ENCODE measurements at regions not wholly inside any gene's neighbourhood (a gene's known extent, or its start where the extent isn't known, plus 50 kb on each side); places are given as distances from the start of the nearest gene placed in this dataset.

GRCh38 chr9:2955575-2955974, 111.7 kb upstream of the PUM3 start:
- DNase-seq, result no peak
- Histone ChIP-seq H3K27me3 (replicated peaks; ENCODE audit: control insufficient read depth, insufficient read depth, low read length) (no peaks in the 10 kb centered on the region; the same call in 1 of the 2 replicates), H3K4me3 (ENCODE audit: low read depth, low read length) (no peak overlapping the region), H3K4me1 (no peaks in the 10 kb centered on the region), H3K36me3 (ENCODE audit: control insufficient read depth, insufficient read depth, low read length) (no peaks in the 10 kb centered on the region), H3K9me3 (no peaks in the 10 kb centered on the region)
- Mint-ChIP-seq H3K27me3 (ENCODE audit: insufficient read depth, unreplicated experiment) (peaks cover 9% of the 10 kb centered on the region), H3K4me1 (ENCODE audit: low read depth, unreplicated experiment) (no peaks in the 10 kb centered on the region), H3K4me3 (ENCODE audit: unreplicated experiment) (no peak overlapping the region), H3K9me3 (ENCODE audit: unreplicated experiment) (no peaks in the 10 kb centered on the region), H3K36me3 (ENCODE audit: insufficient read depth, unreplicated experiment) (no peaks in the 10 kb centered on the region), H3K27ac (ENCODE audit: unreplicated experiment) (no peak overlapping the region)
- BruUV-seq (replicated peaks), result no TSS peak
- TF ChIP-seq, protein P1, sequence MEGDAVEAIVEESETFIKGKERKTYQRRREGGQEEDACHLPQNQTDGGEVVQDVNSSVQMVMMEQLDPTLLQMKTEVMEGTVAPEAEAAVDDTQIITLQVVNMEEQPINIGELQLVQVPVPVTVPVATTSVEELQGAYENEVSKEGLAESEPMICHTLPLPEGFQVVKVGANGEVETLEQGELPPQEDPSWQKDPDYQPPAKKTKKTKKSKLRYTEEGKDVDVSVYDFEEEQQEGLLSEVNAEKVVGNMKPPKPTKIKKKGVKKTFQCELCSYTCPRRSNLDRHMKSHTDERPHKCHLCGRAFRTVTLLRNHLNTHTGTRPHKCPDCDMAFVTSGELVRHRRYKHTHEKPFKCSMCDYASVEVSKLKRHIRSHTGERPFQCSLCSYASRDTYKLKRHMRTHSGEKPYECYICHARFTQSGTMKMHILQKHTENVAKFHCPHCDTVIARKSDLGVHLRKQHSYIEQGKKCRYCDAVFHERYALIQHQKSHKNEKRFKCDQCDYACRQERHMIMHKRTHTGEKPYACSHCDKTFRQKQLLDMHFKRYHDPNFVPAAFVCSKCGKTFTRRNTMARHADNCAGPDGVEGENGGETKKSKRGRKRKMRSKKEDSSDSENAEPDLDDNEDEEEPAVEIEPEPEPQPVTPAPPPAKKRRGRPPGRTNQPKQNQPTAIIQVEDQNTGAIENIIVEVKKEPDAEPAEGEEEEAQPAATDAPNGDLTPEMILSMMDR (IDR thresholded peaks at IDR 0.05; ENCODE audit: insufficient read depth in 1 of 2, low read depth in 1 of 2, low read length in 1 of 2, severe bottlenecking in 1 of 2, unreplicated experiment in 1 of 2), result no peak
- intact Hi-C loops (cut with micrococcal nuclease; ENCODE audit: unreplicated experiment), result loop anchor here (1.0 kb wide), 1 partner anchor 98 kb away; no protein-coding TSS in a partner anchor
- POLR2A ChIA-PET, result no interaction called here
- CTCF ChIA-PET, result no interaction called here

DNA sequence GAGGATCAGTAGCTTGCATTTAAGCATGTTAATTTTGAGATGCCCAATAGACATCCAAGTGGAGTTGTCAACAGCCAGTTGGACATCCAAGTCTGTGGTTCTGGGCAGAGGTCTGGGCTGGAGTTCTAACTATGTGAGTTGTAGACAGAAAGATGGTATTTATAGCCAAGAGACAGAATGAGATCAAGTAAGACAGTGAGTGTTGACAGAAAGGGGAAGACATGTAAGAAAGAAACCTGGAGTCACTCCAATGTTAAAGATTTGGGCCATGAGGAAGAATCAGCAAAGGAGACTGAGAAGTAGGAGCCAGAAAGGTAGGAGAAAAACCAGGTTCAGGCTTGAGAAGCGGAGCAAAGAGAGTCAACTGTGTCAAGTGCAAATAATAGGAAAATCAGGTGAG, 95.5 kb upstream of the PUM3 start:
- no peaks in the 10 kb centered on the region for H3K36me3 Mint-ChIP-seq (ENCODE audit: insufficient read depth, unreplicated experiment)
- H3K36me3 ChIP-seq (ENCODE audit: control insufficient read depth, insufficient read depth, low read length), result no peaks in the 10 kb centered on the region
- no peak overlapping the region for H3K4me3 Mint-ChIP-seq (ENCODE audit: unreplicated experiment)
- H3K27me3 Mint-ChIP-seq (ENCODE audit: insufficient read depth, unreplicated experiment), result peaks cover 29% of the 10 kb centered on the region
- ChIA-PET CTCF (no interaction called here), POLR2A (no interaction called here)
- no peak overlapping the region for H3K4me3 ChIP-seq (ENCODE audit: low read depth, low read length)
- H3K9me3 Mint-ChIP-seq (ENCODE audit: unreplicated experiment), result no peaks in the 10 kb centered on the region
- H3K9me3 ChIP-seq, result no peaks in the 10 kb centered on the region
- H3K4me1 ChIP-seq, result no peaks in the 10 kb centered on the region
- no peaks in the 10 kb centered on the region for H3K27me3 ChIP-seq (replicated peaks; ENCODE audit: control insufficient read depth, insufficient read depth, low read length)
- H3K27ac Mint-ChIP-seq (ENCODE audit: unreplicated experiment), result no peak overlapping the region
- H3K4me1 Mint-ChIP-seq (ENCODE audit: low read depth, unreplicated experiment), result no peaks in the 10 kb centered on the region
- no peak for DNase-seq
- TF ChIP-seq, protein P1 (IDR thresholded peaks at IDR 0.05; ENCODE audit: insufficient read depth in 1 of 2, low read depth in 1 of 2, low read length in 1 of 2, severe bottlenecking in 1 of 2, unreplicated experiment in 1 of 2), result no peak
- intact Hi-C loops (cut with micrococcal nuclease; ENCODE audit: unreplicated experiment), result no loop called here
- no TSS peak for BruUV-seq (replicated peaks)

DNA sequence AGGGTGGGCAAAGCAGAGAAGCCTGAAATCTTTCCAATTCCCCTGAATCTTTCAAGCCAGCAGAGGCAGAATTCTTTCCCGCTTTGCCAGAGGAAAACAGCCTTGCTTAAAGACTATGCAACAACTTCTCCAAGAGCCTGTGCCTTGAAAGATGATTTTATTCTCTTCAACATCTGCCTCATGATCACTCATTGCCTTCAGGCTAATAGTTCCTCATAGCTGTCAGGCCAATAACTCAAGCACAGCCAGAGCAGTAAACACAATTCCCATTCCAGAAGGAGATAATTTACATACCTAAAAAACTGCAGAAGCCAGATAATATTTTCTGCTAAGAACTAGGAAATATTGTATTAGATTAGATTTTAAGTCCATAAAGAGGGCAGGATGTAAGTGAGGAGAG, 92.3 kb upstream of the PUM3 start:
- CTCF ChIA-PET, result no interaction called here
- intact Hi-C loops (cut with micrococcal nuclease; ENCODE audit: unreplicated experiment), result no loop called here
- no TSS peak for BruUV-seq (replicated peaks)
- Mint-ChIP-seq H3K4me3 (ENCODE audit: unreplicated experiment) (no peak overlapping the region), H3K4me1 (ENCODE audit: low read depth, unreplicated experiment) (no peaks in the 10 kb centered on the region), H3K36me3 (ENCODE audit: insufficient read depth, unreplicated experiment) (no peaks in the 10 kb centered on the region), H3K9me3 (ENCODE audit: unreplicated experiment) (no peaks in the 10 kb centered on the region), H3K27ac (ENCODE audit: unreplicated experiment) (no peak overlapping the region), H3K27me3 (ENCODE audit: insufficient read depth, unreplicated experiment) (peaks cover 21% of the 10 kb centered on the region)
- H3K9me3 ChIP-seq, result no peaks in the 10 kb centered on the region
- no peaks in the 10 kb centered on the region for H3K4me1 ChIP-seq
- TF ChIP-seq, protein P1 (IDR thresholded peaks at IDR 0.05; ENCODE audit: insufficient read depth in 1 of 2, low read depth in 1 of 2, low read length in 1 of 2, severe bottlenecking in 1 of 2, unreplicated experiment in 1 of 2), result no peak
- H3K4me3 ChIP-seq (ENCODE audit: low read depth, low read length), result no peak overlapping the region
- no peaks in the 10 kb centered on the region for H3K36me3 ChIP-seq (ENCODE audit: control insufficient read depth, insufficient read depth, low read length)
- no peaks in the 10 kb centered on the region for H3K27me3 ChIP-seq (replicated peaks; ENCODE audit: control insufficient read depth, insufficient read depth, low read length)
- DNase-seq, result no peak
- POLR2A ChIA-PET, result no interaction called here
